Central memory CD8-positive, alpha-beta T cell (primary cell): ENCODE measurements at regions not wholly inside any gene's neighbourhood (a gene's known extent, or its start where the extent isn't known, plus 50 kb on each side); places are given as distances from the start of the nearest gene placed in this dataset.
"Not testable (repeated sequence)": the region's sequence is repeated elsewhere in the genome, so short reads cannot be mapped to it uniquely, and the experiment has no call there.

ENCODE experiments used
- ATAC-seq: fragments of 150-1000 bp; cut with Tn5 transposase; replicated peaks from 2 replicates; pipeline ENCODE4 v1.10.0; 2022; ENCODE audit warnings: mild to moderate bottlenecking, moderate FRiP score, moderate number of reproducible peaks; ENCODE audit not compliant: poor library complexity, severe bottlenecking; ENCODE audit errors: extremely low read depth
- DNase-seq, 2 donors: peaks; one replicate each; pipeline ENCODE4 v3.0.0; 2021; ENCODE audit warnings: low spot score in 2 of 2
- H3K27ac Mint-ChIP-seq: one replicate; pipeline ENCODE4 v1.8.0; 2022; ENCODE audit warnings: low read depth, mild to moderate bottlenecking, moderate library complexity, mixed read lengths
- H3K27me3 Mint-ChIP-seq: one replicate; pipeline ENCODE4 v1.8.0; 2022; ENCODE audit warnings: mixed read lengths
- H3K36me3 Mint-ChIP-seq: one replicate; pipeline ENCODE4 v1.8.0; 2022; ENCODE audit warnings: mild to moderate bottlenecking, moderate library complexity, mixed read lengths; ENCODE audit not compliant: insufficient read depth
- H3K4me1 Mint-ChIP-seq: one replicate; pipeline ENCODE4 v1.8.0; 2022; ENCODE audit warnings: mixed read lengths
- H3K4me3 Mint-ChIP-seq: one replicate; pipeline ENCODE4 v1.8.0; 2022; ENCODE audit warnings: mild to moderate bottlenecking, moderate library complexity, mixed read lengths
- H3K9me3 Mint-ChIP-seq: one replicate; pipeline ENCODE4 v1.8.0; 2022; ENCODE audit warnings: mixed read lengths

GRCh38 chr4:74505355-74505978 lies 60.5 kb downstream of the AREG start:
- not testable (repeated sequence) for H3K27ac Mint-ChIP-seq, H3K36me3 Mint-ChIP-seq, H3K9me3 Mint-ChIP-seq, H3K4me3 Mint-ChIP-seq, H3K4me1 Mint-ChIP-seq, DNase-seq, ATAC-seq
- peaks cover 69% of the 10 kb centered on the region for H3K27me3 Mint-ChIP-seq

- H3K27ac Mint-ChIP-seq, H3K9me3 Mint-ChIP-seq, H3K4me1 Mint-ChIP-seq, H3K4me3 Mint-ChIP-seq, H3K36me3 Mint-ChIP-seq, ATAC-seq, DNase-seq: not testable (repeated sequence)
- H3K27me3 Mint-ChIP-seq, result peaks cover 45% of the 10 kb centered on the region
Observed at GRCh38 chr4:74509363-74509762, 64.4 kb downstream of the AREG start.

- Mint-ChIP-seq H3K9me3 (no peaks in the 10 kb centered on the region), H3K27ac (no peak overlapping the region), H3K4me3 (no peak overlapping the region), H3K27me3 (peaks cover 13% of the 10 kb centered on the region), H3K4me1 (no peaks in the 10 kb centered on the region), H3K36me3 (no peaks in the 10 kb centered on the region)
- DNase-seq, result no peak
- ATAC-seq, result no peak
Observed at GRCh38 chr4:74516303-74516702, 71.4 kb downstream of the AREG start.

GRCh38 chr4:74517996-74518395 lies 73.1 kb downstream of the AREG start:
- no peak overlapping the region for H3K4me3 Mint-ChIP-seq
- no peaks in the 10 kb centered on the region for H3K4me1 Mint-ChIP-seq

GRCh38 chr4:74522251-74522991 lies 77.5 kb downstream of the AREG start:
- H3K36me3 Mint-ChIP-seq, result no peaks in the 10 kb centered on the region
- H3K27ac Mint-ChIP-seq, result no peak overlapping the region
- DNase-seq, result no peak
- peaks cover 31% of the 10 kb centered on the region for H3K27me3 Mint-ChIP-seq
- no peaks in the 10 kb centered on the region for H3K9me3 Mint-ChIP-seq
- no peak overlapping the region for H3K4me3 Mint-ChIP-seq
- ATAC-seq, result no peak
- H3K4me1 Mint-ChIP-seq, result no peaks in the 10 kb centered on the region

More at GRCh38 chr4:74517996-74518395, 73.1 kb downstream of the AREG start:
- Mint-ChIP-seq H3K27ac (no peak overlapping the region), H3K9me3 (no peaks in the 10 kb centered on the region), H3K27me3 (peaks cover 13% of the 10 kb centered on the region), H3K36me3 (no peaks in the 10 kb centered on the region)
- DNase-seq (no peak), ATAC-seq (no peak)

- Mint-ChIP-seq H3K4me1 (no peaks in the 10 kb centered on the region), H3K36me3 (no peaks in the 10 kb centered on the region), H3K9me3 (no peaks in the 10 kb centered on the region), H3K27ac (no peak overlapping the region), H3K4me3 (no peak overlapping the region), H3K27me3 (peaks cover 37% of the 10 kb centered on the region)
- no peak for DNase-seq
- ATAC-seq, result no peak
Observed at GRCh38 chr4:74523096-74523495, 78.2 kb downstream of the AREG start.

DNA sequence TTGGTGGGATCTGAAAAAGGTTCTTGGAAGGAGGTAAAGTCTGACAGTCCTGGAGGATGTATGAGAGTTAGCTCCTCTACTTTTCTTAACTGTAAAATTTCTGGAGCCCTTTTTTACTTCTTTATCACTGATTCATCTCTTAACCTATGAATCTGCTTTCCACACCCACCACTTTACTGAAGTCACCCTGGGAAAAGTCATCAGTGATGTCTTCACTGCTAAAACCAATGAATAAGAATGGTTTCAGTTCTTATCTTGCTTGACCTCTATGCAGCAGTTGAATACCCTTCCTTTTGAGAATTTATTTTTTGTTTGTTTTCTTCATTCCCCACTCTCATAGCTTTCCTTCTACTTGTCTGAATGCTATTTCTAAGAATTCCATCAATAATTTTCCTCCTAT lies 80.0 kb downstream of the AREG start:
- no peaks in the 10 kb centered on the region for H3K9me3 Mint-ChIP-seq
- no peaks in the 10 kb centered on the region for H3K4me1 Mint-ChIP-seq
- no peaks in the 10 kb centered on the region for H3K36me3 Mint-ChIP-seq
- H3K27ac Mint-ChIP-seq, result no peak overlapping the region
- no peak overlapping the region for H3K4me3 Mint-ChIP-seq
- no peak for DNase-seq
- peaks cover 40% of the 10 kb centered on the region for H3K27me3 Mint-ChIP-seq
- no peak for ATAC-seq

DNA sequence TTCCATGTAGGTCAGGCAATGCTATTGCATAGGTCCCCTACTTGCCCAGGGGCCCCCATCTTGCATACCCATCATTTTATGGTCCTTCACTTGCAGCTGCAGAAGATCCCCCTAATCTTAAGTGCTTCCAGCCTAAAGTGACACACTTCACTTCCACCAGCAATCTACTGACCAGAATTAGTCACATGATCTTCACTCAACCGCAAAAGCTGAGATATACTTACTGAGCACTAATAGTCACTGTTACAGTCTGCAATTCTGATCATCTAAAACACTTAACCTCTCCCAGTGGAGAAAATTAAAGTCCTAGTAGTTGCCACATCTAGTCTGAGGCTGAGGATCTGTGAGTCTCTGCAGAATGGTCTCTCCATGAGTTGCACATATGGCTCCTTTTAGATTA lies 82.1 kb downstream of the AREG start:
- H3K27me3 Mint-ChIP-seq, result peaks cover 39% of the 10 kb centered on the region
- DNase-seq (no peak), ATAC-seq (no peak)
- H3K36me3 Mint-ChIP-seq, result no peaks in the 10 kb centered on the region
- H3K4me1 Mint-ChIP-seq, result no peaks in the 10 kb centered on the region
- no peak overlapping the region for H3K4me3 Mint-ChIP-seq
- no peaks in the 10 kb centered on the region for H3K9me3 Mint-ChIP-seq
- H3K27ac Mint-ChIP-seq, result no peak overlapping the region

- Mint-ChIP-seq H3K4me3 (no peak overlapping the region), H3K9me3 (no peaks in the 10 kb centered on the region), H3K4me1 (no peaks in the 10 kb centered on the region), H3K27ac (no peak overlapping the region), H3K36me3 (no peaks in the 10 kb centered on the region), H3K27me3 (peaks cover 50% of the 10 kb centered on the region)
- DNase-seq, result no peak
- no peak for ATAC-seq
Observed at GRCh38 chr4:74528178-74528577, 83.2 kb downstream of the AREG start.

DNA sequence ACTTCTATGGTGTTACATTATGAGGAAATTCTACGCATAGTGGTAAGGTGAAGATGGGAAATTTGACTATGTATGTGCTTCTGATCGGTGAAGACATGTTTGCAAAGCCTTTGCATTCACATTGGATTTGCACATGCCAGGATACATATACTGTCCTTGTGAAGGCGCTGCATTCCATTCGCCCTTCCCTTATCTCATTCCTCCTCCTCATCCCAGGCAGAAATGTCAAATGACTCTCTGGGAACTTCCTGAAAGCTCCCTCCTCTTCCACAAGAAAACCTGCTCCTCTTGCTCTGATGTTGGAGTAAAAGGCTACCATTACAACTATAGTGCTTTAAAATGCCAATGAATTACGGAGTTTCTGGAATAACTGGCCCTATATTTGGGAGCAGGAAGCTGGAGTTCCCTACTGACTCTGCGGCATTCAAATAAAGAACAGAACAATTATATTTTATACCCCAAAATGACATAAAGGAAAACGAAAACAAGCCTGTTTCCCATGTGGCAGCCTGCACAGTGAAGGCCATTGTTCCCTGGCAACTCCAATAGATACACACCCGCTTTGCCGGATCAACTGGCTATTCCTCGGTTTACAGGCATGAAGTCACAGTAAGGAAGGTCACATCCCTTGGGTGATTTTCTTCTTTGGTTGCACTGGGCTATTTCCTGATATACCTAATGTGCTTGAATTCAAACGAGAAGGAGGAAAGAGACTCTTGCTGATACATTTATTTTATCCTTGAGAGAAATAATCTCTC lies 84.5 kb downstream of the AREG start:
- Mint-ChIP-seq H3K27ac (no peak overlapping the region), H3K9me3 (no peaks in the 10 kb centered on the region), H3K4me1 (no peaks in the 10 kb centered on the region), H3K36me3 (no peaks in the 10 kb centered on the region), H3K27me3 (peaks cover 52% of the 10 kb centered on the region), H3K4me3 (no peak overlapping the region)
- no peak for ATAC-seq
- no peak for DNase-seq

- no peaks in the 10 kb centered on the region for H3K9me3 Mint-ChIP-seq
- no peak overlapping the region for H3K4me3 Mint-ChIP-seq
- no peak overlapping the region for H3K27ac Mint-ChIP-seq
- DNase-seq (no peak), ATAC-seq (peak; percentile 46)
- no peaks in the 10 kb centered on the region for H3K4me1 Mint-ChIP-seq
- no peaks in the 10 kb centered on the region for H3K36me3 Mint-ChIP-seq
- H3K27me3 Mint-ChIP-seq, result peaks cover 43% of the 10 kb centered on the region
Observed at GRCh38 chr4:74531963-74532794, 87.2 kb downstream of the AREG start.

DNA sequence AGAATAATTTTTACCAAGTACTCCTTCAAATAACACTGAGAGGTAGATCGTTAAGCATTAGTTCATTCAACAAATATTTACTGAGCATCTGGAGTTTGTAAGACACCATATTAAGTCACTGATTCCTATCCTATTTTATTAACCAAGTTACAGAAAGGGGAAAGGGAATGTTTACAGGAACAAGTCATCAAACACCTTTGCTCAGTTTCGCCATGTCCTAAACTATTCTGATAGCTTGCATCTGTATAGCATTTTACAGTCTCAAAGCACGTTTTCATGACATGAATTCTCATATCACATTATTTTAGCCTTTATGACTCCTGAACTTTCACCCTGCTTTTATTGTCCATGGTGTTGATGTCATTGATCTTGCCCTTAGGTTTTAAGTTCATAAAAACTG lies 89.2 kb downstream of the AREG start:
- DNase-seq (no peak), ATAC-seq (no peak)
- Mint-ChIP-seq H3K9me3 (no peaks in the 10 kb centered on the region), H3K36me3 (no peaks in the 10 kb centered on the region), H3K27ac (no peak overlapping the region), H3K4me3 (no peak overlapping the region), H3K4me1 (no peaks in the 10 kb centered on the region), H3K27me3 (peaks cover 48% of the 10 kb centered on the region)
